Neural cell (in vitro differentiated cells): ENCODE measurements at regions not wholly inside any gene's neighbourhood (a gene's known extent, or its start where the extent isn't known, plus 50 kb on each side); places are given as distances from the start of the nearest gene placed in this dataset.

Source experiments
- H2AFZ ChIP-seq: fragments of 200-600, 300-800 bp; sonication (generic), shearing (Covaris generic); 2 replicates; pipeline ENCODE4 v1.6.0; 2014; ENCODE audit warnings: low read depth, mild to moderate bottlenecking, antibody characterized with exemption, low read length, moderate library complexity
- H3F3A ChIP-seq: fragments of 200-600 bp; shearing (Covaris generic); 2 replicates; pipeline ENCODE4 v1.6.1; 2016; ENCODE audit warnings: mild to moderate bottlenecking, moderate library complexity, mixed read lengths, antibody characterized with exemption, low read length; ENCODE audit not compliant: insufficient read depth, poor library complexity, severe bottlenecking
- H3K27ac ChIP-seq: fragments of 200-600, 300-800 bp; sonication (generic), shearing (Covaris generic); 2 replicates; pipeline ENCODE4 v1.5.1; 2014; ENCODE audit warnings: mild to moderate bottlenecking, low read length, moderate library complexity
- H3K27me3 ChIP-seq: fragments of 300-800, 200-600 bp; sonication (generic), shearing (Covaris generic); 2 replicates; pipeline ENCODE4 v1.6.0; 2014; ENCODE audit warnings: mild to moderate bottlenecking, low read depth, low read length, moderate library complexity; ENCODE audit not compliant: insufficient read depth
- H3K36me3 ChIP-seq: fragments of 300-800, 200-600 bp; sonication (generic), shearing (Covaris generic); 2 replicates; pipeline ENCODE4 v1.5.1; 2014; ENCODE audit warnings: mild to moderate bottlenecking, antibody characterized with exemption, low read length, moderate library complexity; ENCODE audit not compliant: insufficient read depth
- H3K4me2 ChIP-seq: fragments of 300-800, 200-600 bp; sonication (generic), shearing (Covaris generic); 2 replicates; pipeline ENCODE4 v1.6.0; 2014; ENCODE audit warnings: mild to moderate bottlenecking, low read length
- H3K4me3 ChIP-seq: fragments of 300-800, 200-600 bp; sonication (generic), shearing (Covaris generic); 2 replicates; pipeline ENCODE4 v1.5.1; 2014; ENCODE audit warnings: mild to moderate bottlenecking, low read length, moderate library complexity
- H3K79me2 ChIP-seq: fragments of 200-600 bp; shearing (Covaris generic); replicated peaks from 2 replicates; pipeline ENCODE4 v1.6.0; 2014; ENCODE audit warnings: mild to moderate bottlenecking, low read length, moderate library complexity; ENCODE audit not compliant: insufficient read depth
- H3K9ac ChIP-seq: fragments of 300-800, 200-600 bp; sonication (generic), shearing (Covaris generic); 2 replicates; pipeline ENCODE4 v1.6.1; 2016; ENCODE audit warnings: mild to moderate bottlenecking, low read length, mixed read lengths
- H3K9me2 ChIP-seq: fragments of 200-600 bp; shearing (Covaris generic); 2 replicates; pipeline ENCODE4 v1.6.1; 2016; ENCODE audit warnings: mild to moderate bottlenecking, low read length, mixed read lengths; ENCODE audit not compliant: insufficient read depth
- H3K9me3 ChIP-seq: fragments of 200-600, 300-800 bp; sonication (generic), shearing (Covaris generic); 2 replicates; pipeline ENCODE4 v1.6.1; 2016; ENCODE audit warnings: mild to moderate bottlenecking, mixed run types, low read length, moderate library complexity, mixed read lengths
- H4K20me1 ChIP-seq: fragments of 200-600 bp; shearing (Covaris generic); 2 replicates; pipeline ENCODE4 v1.6.1; 2016; ENCODE audit warnings: mild to moderate bottlenecking, mixed run types; ENCODE audit not compliant: insufficient read depth
- CTCF ChIP-seq: fragments of 450-650 bp; IDR thresholded peaks from 2 replicates; pipeline ENCODE4 v1.5.1; 2014; ENCODE audit warnings: antibody characterized with exemption, mild to moderate bottlenecking, moderate library complexity; ENCODE audit not compliant: poor library complexity, severe bottlenecking
- EP300 ChIP-seq: fragments of 450-650 bp; conservative IDR thresholded peaks from 2 replicates; pipeline ENCODE4 v1.6.1; 2014; ENCODE audit warnings: antibody characterized with exemption, mild to moderate bottlenecking, moderate library complexity; ENCODE audit not compliant: poor library complexity, severe bottlenecking
- EZH2 ChIP-seq: fragments of 200-600, 300-800 bp; shearing (Covaris generic), sonication (generic); IDR thresholded peaks from 2 replicates; pipeline ENCODE4 v1.6.1; 2014; ENCODE audit warnings: antibody characterized with exemption, low read length, borderline replicate concordance, mild to moderate bottlenecking; ENCODE audit not compliant: insufficient read depth, poor library complexity, severe bottlenecking
- MXI1 ChIP-seq: fragments of 450-650 bp; conservative IDR thresholded peaks from 2 replicates; pipeline ENCODE4 v1.6.1; 2014; ENCODE audit warnings: antibody characterized with exemption, mild to moderate bottlenecking; ENCODE audit not compliant: poor library complexity, severe bottlenecking
- POLR2AphosphoS5 ChIP-seq: IDR thresholded peaks from 2 replicates; pipeline ENCODE4 v1.6.1; 2012
- RAD21 ChIP-seq: fragments of 450-650 bp; conservative IDR thresholded peaks from 2 replicates; pipeline ENCODE4 v1.6.1; 2014; ENCODE audit warnings: antibody characterized with exemption, mild to moderate bottlenecking, moderate library complexity
- REST ChIP-seq: IDR thresholded peaks from 2 replicates; pipeline ENCODE4 v1.6.1; 2012; ENCODE audit warnings: borderline replicate concordance
- SMC3 ChIP-seq: fragments of 450-650 bp; conservative IDR thresholded peaks from 2 replicates; pipeline ENCODE4 v1.6.1; 2014; ENCODE audit warnings: antibody characterized with exemption, mild to moderate bottlenecking, moderate library complexity; ENCODE audit not compliant: poor library complexity
- TAF1 ChIP-seq: IDR thresholded peaks from 2 replicates; pipeline ENCODE4 v1.6.1; 2012; ENCODE audit warnings: low read depth

GRCh38 chr6:145204301-145204700 is 531.0 kb downstream of the EPM2A start:
- no peaks in the 10 kb centered on the region for H4K20me1 ChIP-seq
- H3K9ac ChIP-seq = no peak overlapping the region
- H2AFZ ChIP-seq = no peak overlapping the region
- TF ChIP-seq POLR2AphosphoS5 (peak; percentile 86), MXI1 (peak; percentile 34), EP300 (peak; percentile 92), RAD21 (no peak), TAF1 (no peak), REST (no peak), CTCF (no peak), SMC3 (peak; percentile 26), EZH2 (no peak)
- no peaks in the 10 kb centered on the region for H3K9me3 ChIP-seq
- no peak overlapping the region for H3K4me3 ChIP-seq
- H3F3A ChIP-seq = no peaks in the 10 kb centered on the region
- peak overlapping the region; percentile 29 for H3K27ac ChIP-seq
- no peaks in the 10 kb centered on the region for H3K79me2 ChIP-seq
- no peaks in the 10 kb centered on the region for H3K27me3 ChIP-seq
- H3K9me2 ChIP-seq = no peaks in the 10 kb centered on the region
- no peak overlapping the region for H3K4me2 ChIP-seq
- H3K36me3 ChIP-seq = no peaks in the 10 kb centered on the region

- no peak overlapping the region for H2AFZ ChIP-seq
- TF ChIP-seq POLR2AphosphoS5 (peak; percentile 34), CTCF (no peak)
These were observed 528.9 kb downstream of the EPM2A start for GRCh38 chr6:145206247-145206907.

More at GRCh38 chr6:145206247-145206907, 528.9 kb downstream of the EPM2A start:
- no peaks in the 10 kb centered on the region for H3K9me2 ChIP-seq
- no peak overlapping the region for H3K4me3 ChIP-seq
- no peak overlapping the region for H3K4me2 ChIP-seq
- no peaks in the 10 kb centered on the region for H3K36me3 ChIP-seq
- no peak overlapping the region for H3K27ac ChIP-seq
- H3F3A ChIP-seq = no peaks in the 10 kb centered on the region
- H3K9me3 ChIP-seq = no peaks in the 10 kb centered on the region
- H3K27me3 ChIP-seq = no peaks in the 10 kb centered on the region
- H3K9ac ChIP-seq = no peak overlapping the region
- no peaks in the 10 kb centered on the region for H3K79me2 ChIP-seq
- H4K20me1 ChIP-seq = no peaks in the 10 kb centered on the region
